ENCODE measurements at regions not wholly inside any gene's neighbourhood (a gene's known extent, or its start where the extent isn't known, plus 50 kb on each side); places are given as distances from the start of the nearest gene placed in this dataset.

DNA sequence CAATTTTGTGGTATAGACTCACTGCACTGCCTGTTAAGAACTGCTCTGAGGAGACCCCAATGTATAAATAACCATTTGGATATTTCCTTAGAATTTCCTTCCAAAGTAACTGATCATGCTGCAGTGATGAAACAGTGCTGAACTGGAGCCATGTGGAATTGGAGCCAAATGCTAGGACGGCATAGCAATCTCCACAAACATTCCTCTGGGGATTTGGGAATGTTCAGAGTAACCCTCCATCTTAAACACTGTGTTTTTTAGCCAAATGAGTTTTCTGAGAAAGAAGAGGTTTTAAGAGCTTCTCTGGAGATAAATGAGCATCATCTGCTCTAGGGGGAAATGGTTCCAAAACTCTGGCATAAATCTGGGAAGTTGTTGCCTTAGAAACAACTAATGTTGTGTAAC lies 98.2 kb downstream of the OLFM4 start:
- no peaks in the 10 kb centered on the region for H3K36me3 ChIP-seq (ENCODE audit: insufficient read depth, low read length)
- H3K27ac ChIP-seq (ENCODE audit: low read depth, low read length) = no peak overlapping the region
- no peak overlapping the region for H3K9ac ChIP-seq (ENCODE audit: low read length)
- H3K4me3 ChIP-seq (ENCODE audit: low read depth in 1 of 2, low read length in 2 of 2) = no peak overlapping the region
- H3K27me3 ChIP-seq (ENCODE audit: control insufficient read depth in 1 of 2, insufficient read depth in 2 of 2, low read length in 2 of 2) = no peaks in the 10 kb centered on the region
- no peaks in the 10 kb centered on the region for H3K4me1 ChIP-seq (ENCODE audit: insufficient read depth, low read length)
- H3K9me3 ChIP-seq (ENCODE audit: low read length) = no peaks in the 10 kb centered on the region

DNA sequence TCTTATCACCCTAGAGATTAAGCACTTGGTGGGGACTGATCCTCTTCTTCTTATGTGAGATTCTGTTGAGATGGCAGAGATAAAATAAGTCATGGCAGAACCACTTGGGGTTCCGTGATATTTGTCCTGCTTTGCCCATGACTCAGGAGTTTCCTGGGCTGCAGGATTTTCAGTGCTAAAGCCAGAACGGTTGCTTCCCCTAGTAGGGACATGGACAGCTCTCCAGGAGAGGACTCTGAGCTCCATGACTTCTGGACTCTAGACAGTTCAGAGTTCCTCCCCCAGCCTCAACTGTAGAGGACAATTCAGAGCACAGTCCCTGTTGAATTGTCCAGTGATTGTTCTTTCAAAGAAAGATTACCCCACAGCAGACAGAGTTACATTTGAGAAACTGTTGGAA lies 98.8 kb downstream of the OLFM4 start:
- Histone ChIP-seq H3K36me3 (ENCODE audit: insufficient read depth, low read length) (no peaks in the 10 kb centered on the region), H3K27me3 (ENCODE audit: control insufficient read depth in 1 of 2, insufficient read depth in 2 of 2, low read length in 2 of 2) (no peaks in the 10 kb centered on the region), H3K9ac (ENCODE audit: low read length) (no peak overlapping the region), H3K4me1 (ENCODE audit: insufficient read depth, low read length) (no peaks in the 10 kb centered on the region), H3K27ac (ENCODE audit: low read depth, low read length) (no peak overlapping the region), H3K9me3 (ENCODE audit: low read length) (no peaks in the 10 kb centered on the region), H3K4me3 (ENCODE audit: low read depth in 1 of 2, low read length in 2 of 2) (no peak overlapping the region)

GRCh38 chr13:53129864-53130393 lies 101.3 kb downstream of the OLFM4 start:
- no peak overlapping the region for H3K9ac ChIP-seq (ENCODE audit: low read length)
- no peak overlapping the region for H3K27ac ChIP-seq (ENCODE audit: low read depth, low read length)
- H3K4me3 ChIP-seq (ENCODE audit: low read depth in 1 of 2, low read length in 2 of 2) = no peak overlapping the region
- no peaks in the 10 kb centered on the region for H3K9me3 ChIP-seq (ENCODE audit: low read length)
- H3K4me1 ChIP-seq (ENCODE audit: insufficient read depth, low read length) = no peaks in the 10 kb centered on the region
- H3K27me3 ChIP-seq (ENCODE audit: control insufficient read depth in 1 of 2, insufficient read depth in 2 of 2, low read length in 2 of 2) = no peaks in the 10 kb centered on the region
- no peaks in the 10 kb centered on the region for H3K36me3 ChIP-seq (ENCODE audit: insufficient read depth, low read length)

DNA sequence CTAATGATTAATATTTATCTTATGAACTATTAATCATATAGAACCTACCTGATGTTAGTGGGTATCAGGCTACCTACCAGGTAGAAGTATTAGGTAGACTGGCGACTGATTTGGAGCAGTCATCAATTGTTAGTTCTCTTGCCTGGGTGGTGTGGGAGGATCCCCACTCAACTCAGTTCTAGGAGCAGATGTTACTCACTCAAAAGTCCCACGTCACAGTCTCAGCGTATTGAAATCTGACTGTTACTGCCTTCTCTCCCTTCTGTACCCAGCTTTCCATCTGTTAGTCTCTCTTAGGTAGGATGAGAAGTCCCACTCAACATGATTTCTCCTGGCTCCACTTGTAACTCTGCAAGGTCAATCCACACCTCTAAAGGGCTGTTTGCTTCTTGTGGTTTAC lies 102.7 kb downstream of the OLFM4 start:
- H3K36me3 ChIP-seq (ENCODE audit: insufficient read depth, low read length) = no peaks in the 10 kb centered on the region
- no peaks in the 10 kb centered on the region for H3K9me3 ChIP-seq (ENCODE audit: low read length)
- no peak overlapping the region for H3K9ac ChIP-seq (ENCODE audit: low read length)
- H3K4me3 ChIP-seq (ENCODE audit: low read depth in 1 of 2, low read length in 2 of 2) = no peak overlapping the region
- no peaks in the 10 kb centered on the region for H3K4me1 ChIP-seq (ENCODE audit: insufficient read depth, low read length)
- no peak overlapping the region for H3K27ac ChIP-seq (ENCODE audit: low read depth, low read length)
- no peaks in the 10 kb centered on the region for H3K27me3 ChIP-seq (ENCODE audit: control insufficient read depth in 1 of 2, insufficient read depth in 2 of 2, low read length in 2 of 2)

DNA sequence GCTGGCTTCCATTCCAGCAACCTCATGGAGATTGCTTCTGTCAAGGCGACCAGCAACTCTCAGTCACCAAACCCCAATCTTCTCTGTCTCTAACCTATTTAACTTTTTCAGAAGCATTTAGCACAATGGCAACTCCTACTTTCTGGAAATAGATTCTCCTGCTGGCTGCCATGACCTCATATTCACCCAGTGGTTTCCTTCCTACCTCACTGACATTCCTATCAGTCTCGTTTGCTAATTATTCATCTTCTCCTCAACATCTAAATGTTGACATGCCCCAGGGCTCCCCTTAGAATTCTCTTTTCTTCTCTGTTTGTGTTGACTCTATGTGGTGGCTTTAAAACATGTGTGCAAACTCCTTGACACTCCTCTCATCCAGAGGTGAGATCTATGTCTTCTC lies 106.7 kb downstream of the OLFM4 start:
- Histone ChIP-seq H3K9ac (ENCODE audit: low read length) (no peak overlapping the region), H3K4me1 (ENCODE audit: insufficient read depth, low read length) (no peaks in the 10 kb centered on the region), H3K9me3 (ENCODE audit: low read length) (no peaks in the 10 kb centered on the region)

DNA sequence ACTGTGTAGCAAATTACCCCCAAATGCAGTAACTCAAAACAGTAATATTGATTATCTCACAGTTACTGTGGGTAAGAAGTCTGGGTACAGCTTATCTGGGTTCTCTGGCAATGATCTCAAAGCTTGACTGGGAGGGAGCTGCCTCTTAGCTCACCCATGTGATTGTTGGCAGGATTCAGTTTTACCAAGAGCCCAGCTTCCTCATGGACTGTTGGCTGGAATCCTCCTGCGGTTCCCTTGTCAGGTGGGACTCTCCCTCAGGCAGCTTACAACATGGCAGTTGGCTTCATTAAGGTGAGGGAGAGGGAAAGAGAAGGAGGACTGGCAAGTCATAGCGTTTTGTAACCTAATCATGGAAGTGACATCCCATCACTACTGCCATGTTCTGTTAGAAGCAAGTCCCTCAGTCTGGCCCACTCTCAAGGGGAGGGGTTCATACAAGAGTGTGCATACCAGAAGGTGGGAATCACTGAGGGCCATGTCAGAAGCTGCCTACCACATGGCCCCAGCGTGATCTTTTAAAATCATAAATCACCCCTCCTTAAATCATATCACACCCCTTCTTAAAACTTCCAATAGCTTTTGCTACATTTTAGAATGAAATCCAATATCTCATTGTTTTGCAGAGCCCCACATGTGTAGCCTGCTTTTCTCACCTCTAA lies 108.1 kb downstream of the OLFM4 start:
- Histone ChIP-seq H3K9me3 (ENCODE audit: low read length) (no peaks in the 10 kb centered on the region), H3K4me3 (ENCODE audit: low read depth in 1 of 2, low read length in 2 of 2) (no peak overlapping the region), H3K9ac (ENCODE audit: low read length) (no peak overlapping the region), H3K36me3 (ENCODE audit: insufficient read depth, low read length) (no peaks in the 10 kb centered on the region), H3K4me1 (ENCODE audit: insufficient read depth, low read length) (no peaks in the 10 kb centered on the region), H3K27me3 (ENCODE audit: control insufficient read depth in 1 of 2, insufficient read depth in 2 of 2, low read length in 2 of 2) (no peaks in the 10 kb centered on the region), H3K27ac (ENCODE audit: low read depth, low read length) (no peak overlapping the region)

More for the DNA sequence above, 106.7 kb downstream of the OLFM4 start:
- Histone ChIP-seq H3K27ac (ENCODE audit: low read depth, low read length) (no peak overlapping the region), H3K4me3 (ENCODE audit: low read depth in 1 of 2, low read length in 2 of 2) (no peak overlapping the region), H3K27me3 (ENCODE audit: control insufficient read depth in 1 of 2, insufficient read depth in 2 of 2, low read length in 2 of 2) (no peaks in the 10 kb centered on the region), H3K36me3 (ENCODE audit: insufficient read depth, low read length) (no peaks in the 10 kb centered on the region)

GRCh38 chr13:53137779-53138178 lies 109.2 kb downstream of the OLFM4 start:
- no peaks in the 10 kb centered on the region for H3K4me1 ChIP-seq (ENCODE audit: insufficient read depth, low read length)
- no peak overlapping the region for H3K4me3 ChIP-seq (ENCODE audit: low read depth in 1 of 2, low read length in 2 of 2)
- H3K27ac ChIP-seq (ENCODE audit: low read depth, low read length) = no peak overlapping the region
- no peak overlapping the region for H3K9ac ChIP-seq (ENCODE audit: low read length)
- no peaks in the 10 kb centered on the region for H3K27me3 ChIP-seq (ENCODE audit: control insufficient read depth in 1 of 2, insufficient read depth in 2 of 2, low read length in 2 of 2)
- H3K9me3 ChIP-seq (ENCODE audit: low read length) = no peaks in the 10 kb centered on the region
- H3K36me3 ChIP-seq (ENCODE audit: insufficient read depth, low read length) = no peaks in the 10 kb centered on the region

GRCh38 chr13:53138376-53139036 lies 109.9 kb downstream of the OLFM4 start:
- Histone ChIP-seq H3K4me1 (ENCODE audit: insufficient read depth, low read length) (no peaks in the 10 kb centered on the region), H3K27me3 (ENCODE audit: control insufficient read depth in 1 of 2, insufficient read depth in 2 of 2, low read length in 2 of 2) (no peaks in the 10 kb centered on the region), H3K4me3 (ENCODE audit: low read depth in 1 of 2, low read length in 2 of 2) (no peak overlapping the region), H3K27ac (ENCODE audit: low read depth, low read length) (no peak overlapping the region), H3K36me3 (ENCODE audit: insufficient read depth, low read length) (no peaks in the 10 kb centered on the region), H3K9me3 (ENCODE audit: low read length) (no peaks in the 10 kb centered on the region), H3K9ac (ENCODE audit: low read length) (no peak overlapping the region)

GRCh38 chr13:53141336-53141735 lies 112.7 kb downstream of the OLFM4 start:
- no peak overlapping the region for H3K27ac ChIP-seq (ENCODE audit: low read depth, low read length)
- no peaks in the 10 kb centered on the region for H3K36me3 ChIP-seq (ENCODE audit: insufficient read depth, low read length)
- H3K27me3 ChIP-seq (ENCODE audit: control insufficient read depth in 1 of 2, insufficient read depth in 2 of 2, low read length in 2 of 2) = no peaks in the 10 kb centered on the region
- no peaks in the 10 kb centered on the region for H3K9me3 ChIP-seq (ENCODE audit: low read length)
- no peak overlapping the region for H3K9ac ChIP-seq (ENCODE audit: low read length)
- no peaks in the 10 kb centered on the region for H3K4me1 ChIP-seq (ENCODE audit: insufficient read depth, low read length)
- no peak overlapping the region for H3K4me3 ChIP-seq (ENCODE audit: low read depth in 1 of 2, low read length in 2 of 2)

GRCh38 chr13:53142306-53142705 lies 113.7 kb downstream of the OLFM4 start:
- Histone ChIP-seq H3K4me3 (ENCODE audit: low read depth in 1 of 2, low read length in 2 of 2) (no peak overlapping the region), H3K27me3 (ENCODE audit: control insufficient read depth in 1 of 2, insufficient read depth in 2 of 2, low read length in 2 of 2) (no peaks in the 10 kb centered on the region), H3K36me3 (ENCODE audit: insufficient read depth, low read length) (no peaks in the 10 kb centered on the region), H3K4me1 (ENCODE audit: insufficient read depth, low read length) (no peaks in the 10 kb centered on the region), H3K9ac (ENCODE audit: low read length) (no peak overlapping the region), H3K27ac (ENCODE audit: low read depth, low read length) (no peak overlapping the region), H3K9me3 (ENCODE audit: low read length) (no peaks in the 10 kb centered on the region)

GRCh38 chr13:53143757-53144339 lies 115.2 kb downstream of the OLFM4 start:
- H3K9ac ChIP-seq (ENCODE audit: low read length) = no peak overlapping the region
- no peak overlapping the region for H3K4me3 ChIP-seq (ENCODE audit: low read depth in 1 of 2, low read length in 2 of 2)
- no peaks in the 10 kb centered on the region for H3K27me3 ChIP-seq (ENCODE audit: control insufficient read depth in 1 of 2, insufficient read depth in 2 of 2, low read length in 2 of 2)
- H3K27ac ChIP-seq (ENCODE audit: low read depth, low read length) = no peak overlapping the region
- H3K4me1 ChIP-seq (ENCODE audit: insufficient read depth, low read length) = no peaks in the 10 kb centered on the region
- H3K9me3 ChIP-seq (ENCODE audit: low read length) = no peaks in the 10 kb centered on the region
- no peaks in the 10 kb centered on the region for H3K36me3 ChIP-seq (ENCODE audit: insufficient read depth, low read length)

All from muscle layer of colon (tissue), 2 donors.